Loucy (cell line): ENCODE measurements at regions not wholly inside any gene's neighbourhood (a gene's known extent, or its start where the extent isn't known, plus 50 kb on each side); places are given as distances from the start of the nearest gene placed in this dataset.

Experiments used
- H2AFZ ChIP-seq: fragments of 200-600 bp; sonication (generic); 2 replicates; pipeline ENCODE4 v1.6.0; 2016; ENCODE audit warnings: antibody characterized with exemption, mild to moderate bottlenecking, low read length, moderate library complexity
- H3F3A ChIP-seq: fragments of 200-600 bp; 2 replicates; pipeline ENCODE4 v1.6.0; 2016; ENCODE audit warnings: antibody characterized with exemption, low read depth, mild to moderate bottlenecking
- H3K27me3 ChIP-seq: fragments of 200-600 bp; sonication (generic); 2 replicates; pipeline ENCODE4 v1.6.1; 2014; ENCODE audit warnings: low read length, mild to moderate bottlenecking; ENCODE audit not compliant: insufficient read depth, poor library complexity, severe bottlenecking
- H3K36me3 ChIP-seq: fragments of 200-600 bp; sonication (generic); 2 replicates; pipeline ENCODE4 v1.6.1; 2016; ENCODE audit warnings: low read length; ENCODE audit not compliant: insufficient read depth
- H3K4me1 ChIP-seq: fragments of 200-600 bp; sonication (generic); 2 replicates; pipeline ENCODE4 v1.5.1; 2014; ENCODE audit warnings: low read length, mild to moderate bottlenecking; ENCODE audit not compliant: insufficient read depth, poor library complexity, severe bottlenecking
- H3K4me2 ChIP-seq: fragments of 200-600 bp; sonication (generic); 2 replicates; pipeline ENCODE4 v1.6.0; 2014; ENCODE audit warnings: antibody characterized with exemption, low read length, low read depth, mild to moderate bottlenecking; ENCODE audit not compliant: poor library complexity, severe bottlenecking
- H3K4me3 ChIP-seq: fragments of 200-600 bp; sonication (generic); 2 replicates; pipeline ENCODE4 v1.5.1; 2014; ENCODE audit warnings: low read length, mild to moderate bottlenecking, mixed read lengths; ENCODE audit not compliant: poor library complexity, severe bottlenecking
- H3K79me2 ChIP-seq: fragments of 200-600 bp; sonication (generic); 2 replicates; pipeline ENCODE4 v1.6.1; 2014; ENCODE audit warnings: low read length; ENCODE audit not compliant: insufficient read depth
- H3K9ac ChIP-seq: fragments of 200-600 bp; sonication (generic); 2 replicates; pipeline ENCODE4 v1.6.0; 2014; ENCODE audit warnings: mild to moderate bottlenecking, low read depth, low read length, moderate library complexity; ENCODE audit not compliant: poor library complexity, severe bottlenecking
- H3K9me2 ChIP-seq: fragments of 200-600 bp; sonication (generic); replicated peaks from 2 replicates; pipeline ENCODE4 v1.6.1; 2016; ENCODE audit warnings: low read depth, low read length, mixed read lengths
- H3K9me3 ChIP-seq: fragments of 200-600 bp; sonication (generic); 2 replicates; pipeline ENCODE4 v1.6.1; 2014; ENCODE audit warnings: mild to moderate bottlenecking, antibody characterized with exemption, low read length, low read depth; ENCODE audit not compliant: insufficient read depth
- H4K20me1 ChIP-seq: fragments of 200-600 bp; sonication (generic); 2 replicates; pipeline ENCODE4 v1.6.0; 2014; ENCODE audit warnings: antibody characterized with exemption, low read length, mild to moderate bottlenecking; ENCODE audit not compliant: insufficient read depth, poor library complexity, severe bottlenecking
- EZH2phosphoT487 ChIP-seq: fragments of 200-600 bp; IDR thresholded peaks from 2 replicates; pipeline ENCODE4 v1.6.1; 2018; ENCODE audit warnings: antibody characterized with exemption, mild to moderate bottlenecking, moderate library complexity, borderline replicate concordance
- TF ChIP-seq, protein P1 (sequence below): fragments of 200-600 bp; sonication (generic); conservative IDR thresholded peaks from 2 replicates; pipeline ENCODE4 v1.5.1; 2014; ENCODE audit warnings: mild to moderate bottlenecking, antibody characterized with exemption, low read length

GRCh38 chr15:45855210-45855906, 220.5 kb downstream of the SQOR start:
- no peak overlapping the region for H3K4me3 ChIP-seq
- no peak overlapping the region for H2AFZ ChIP-seq
- no peaks in the 10 kb centered on the region for H3K4me1 ChIP-seq
- no peaks in the 10 kb centered on the region for H3K9me2 ChIP-seq
- no peaks in the 10 kb centered on the region for H3K27me3 ChIP-seq
- H3K79me2 ChIP-seq, result no peaks in the 10 kb centered on the region
- TF ChIP-seq, protein P1, sequence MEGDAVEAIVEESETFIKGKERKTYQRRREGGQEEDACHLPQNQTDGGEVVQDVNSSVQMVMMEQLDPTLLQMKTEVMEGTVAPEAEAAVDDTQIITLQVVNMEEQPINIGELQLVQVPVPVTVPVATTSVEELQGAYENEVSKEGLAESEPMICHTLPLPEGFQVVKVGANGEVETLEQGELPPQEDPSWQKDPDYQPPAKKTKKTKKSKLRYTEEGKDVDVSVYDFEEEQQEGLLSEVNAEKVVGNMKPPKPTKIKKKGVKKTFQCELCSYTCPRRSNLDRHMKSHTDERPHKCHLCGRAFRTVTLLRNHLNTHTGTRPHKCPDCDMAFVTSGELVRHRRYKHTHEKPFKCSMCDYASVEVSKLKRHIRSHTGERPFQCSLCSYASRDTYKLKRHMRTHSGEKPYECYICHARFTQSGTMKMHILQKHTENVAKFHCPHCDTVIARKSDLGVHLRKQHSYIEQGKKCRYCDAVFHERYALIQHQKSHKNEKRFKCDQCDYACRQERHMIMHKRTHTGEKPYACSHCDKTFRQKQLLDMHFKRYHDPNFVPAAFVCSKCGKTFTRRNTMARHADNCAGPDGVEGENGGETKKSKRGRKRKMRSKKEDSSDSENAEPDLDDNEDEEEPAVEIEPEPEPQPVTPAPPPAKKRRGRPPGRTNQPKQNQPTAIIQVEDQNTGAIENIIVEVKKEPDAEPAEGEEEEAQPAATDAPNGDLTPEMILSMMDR, result no peak
- no peak for TF ChIP-seq EZH2phosphoT487
- no peaks in the 10 kb centered on the region for H3F3A ChIP-seq
- no peaks in the 10 kb centered on the region for H4K20me1 ChIP-seq
- H3K9ac ChIP-seq, result no peak overlapping the region
- no peak overlapping the region for H3K4me2 ChIP-seq
- H3K9me3 ChIP-seq, result peaks cover under 1% of the 10 kb centered on the region; the same call in 1 of the 2 replicates
- no peaks in the 10 kb centered on the region for H3K36me3 ChIP-seq

- no peak overlapping the region for H3K4me3 ChIP-seq
- H3K9me3 ChIP-seq, result no peaks in the 10 kb centered on the region
- H3K9me2 ChIP-seq, result no peaks in the 10 kb centered on the region
- H3K4me2 ChIP-seq, result no peak overlapping the region
- H3K79me2 ChIP-seq, result no peaks in the 10 kb centered on the region
- H4K20me1 ChIP-seq, result no peaks in the 10 kb centered on the region
- TF ChIP-seq, protein P1, result no peak
- no peak for TF ChIP-seq EZH2phosphoT487
- H3F3A ChIP-seq, result no peaks in the 10 kb centered on the region
- H3K36me3 ChIP-seq, result no peaks in the 10 kb centered on the region
- no peaks in the 10 kb centered on the region for H3K4me1 ChIP-seq
- no peak overlapping the region for H3K9ac ChIP-seq
- H2AFZ ChIP-seq, result no peak overlapping the region
- H3K27me3 ChIP-seq, result no peaks in the 10 kb centered on the region
Observed at GRCh38 chr15:45855907-45856579, 221.2 kb downstream of the SQOR start.

DNA sequence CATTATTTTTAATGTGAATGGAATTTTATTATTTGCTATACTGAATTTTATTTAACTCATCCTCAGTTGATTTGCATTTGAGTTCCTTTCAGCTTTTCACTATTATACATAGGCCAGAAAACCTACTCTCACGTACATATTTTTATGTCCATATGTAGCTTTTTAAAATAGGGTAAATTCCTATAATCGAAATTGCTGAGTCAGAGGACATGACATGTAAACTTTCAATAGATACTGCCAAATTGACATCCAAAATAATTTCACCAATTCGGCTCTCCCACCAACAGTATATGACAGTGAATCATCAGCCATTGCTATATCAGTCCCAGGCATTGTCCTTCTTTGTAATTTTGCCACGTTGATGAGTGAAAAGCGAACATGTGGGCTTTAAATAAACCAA, 222.5 kb downstream of the SQOR start:
- H3K9ac ChIP-seq, result no peak overlapping the region
- H3F3A ChIP-seq, result no peaks in the 10 kb centered on the region
- no peaks in the 10 kb centered on the region for H3K9me2 ChIP-seq
- no peaks in the 10 kb centered on the region for H4K20me1 ChIP-seq
- H3K4me2 ChIP-seq, result no peak overlapping the region
- TF ChIP-seq, protein P1, result no peak
- no peak for TF ChIP-seq EZH2phosphoT487
- H3K4me3 ChIP-seq, result no peak overlapping the region
- H3K27me3 ChIP-seq, result no peaks in the 10 kb centered on the region
- no peaks in the 10 kb centered on the region for H3K4me1 ChIP-seq
- H3K36me3 ChIP-seq, result no peaks in the 10 kb centered on the region
- H3K9me3 ChIP-seq, result no peaks in the 10 kb centered on the region
- no peak overlapping the region for H2AFZ ChIP-seq
- H3K79me2 ChIP-seq, result no peaks in the 10 kb centered on the region
